Natural killer cell (primary cell): ENCODE measurements at regions not wholly inside any gene's neighbourhood (a gene's known extent, or its start where the extent isn't known, plus 50 kb on each side); places are given as distances from the start of the nearest gene placed in this dataset.

Source experiments
- ATAC-seq, 3 donors: fragments of 150-1000 bp in 2 of 3; fragments of 200-7000 bp in 1 of 3; cut with Tn5 transposase; 1 replicate in 1 of 3; 2 replicates in 2 of 3; pipeline ENCODE4 v1.10.0; 2021; ENCODE audit warnings: mild to moderate bottlenecking in 2 of 3, moderate library complexity in 2 of 3
- DNase-seq, 2 donors: peaks; one replicate each; pipeline versions ENCODE4 v3.0.0 to v3.0.0-alpha.2; 2013 to 2021; ENCODE audit warnings: mixed read lengths in 1 of 2
- H3K27ac ChIP-seq: one replicate; pipeline ENCODE4 v1.5.1; 2013; ENCODE audit warnings: mild to moderate bottlenecking, low read length
- H3K27me3 ChIP-seq: one replicate; pipeline ENCODE4 v1.6.1; 2013; ENCODE audit warnings: low read length; ENCODE audit not compliant: control insufficient read depth, insufficient read depth
- H3K36me3 ChIP-seq: one replicate; pipeline ENCODE4 v1.6.1; 2013; ENCODE audit warnings: low read length; ENCODE audit not compliant: control insufficient read depth, insufficient read depth
- H3K4me1 ChIP-seq: one replicate; pipeline ENCODE4 v1.6.1; 2013; ENCODE audit warnings: low read length; ENCODE audit not compliant: control insufficient read depth, insufficient read depth
- H3K4me3 ChIP-seq: one replicate; pipeline ENCODE4 v1.5.1; 2013; ENCODE audit warnings: low read length
- H3K9me3 ChIP-seq: one replicate; pipeline ENCODE4 v1.6.1; 2013; ENCODE audit warnings: low read length; ENCODE audit not compliant: control insufficient read depth, insufficient read depth
- H3K27ac Mint-ChIP-seq, 2 donors: one replicate each; pipeline ENCODE4 v1.8.0; 2022; ENCODE audit warnings: mild to moderate bottlenecking in 2 of 2, mixed read lengths in 2 of 2, moderate library complexity in 1 of 2
- H3K27me3 Mint-ChIP-seq, 2 donors: one replicate each; pipeline ENCODE4 v1.8.0; 2022; ENCODE audit warnings: low read depth in 2 of 2, mixed read lengths in 2 of 2
- H3K36me3 Mint-ChIP-seq: one replicate; pipeline ENCODE4 v1.8.0; 2022; ENCODE audit warnings: mixed read lengths
- H3K4me1 Mint-ChIP-seq, 2 donors: one replicate each; pipeline ENCODE4 v1.8.0; 2022; ENCODE audit warnings: mixed read lengths in 2 of 2
- H3K4me3 Mint-ChIP-seq: one replicate; pipeline ENCODE4 v1.8.0; 2022; ENCODE audit warnings: mild to moderate bottlenecking, moderate library complexity, mixed read lengths
- H3K9me3 Mint-ChIP-seq, 2 donors: one replicate each; pipeline ENCODE4 v1.8.0; 2022; ENCODE audit warnings: mixed read lengths in 2 of 2
- WGBS: methylation state at CpG from one replicate; pipeline ENCODE4 v1.1.7; 2013; ENCODE audit warnings: missing lambda C conversion rate; ENCODE audit not compliant: insufficient coverage; 5-methylcytosine and 5-hydroxymethylcytosine counted together
- intact Hi-C: fragments of 100-400 bp; cut with micrococcal nuclease; formaldehyde crosslinking; loops from one replicate; pipeline ENCODE4 v1.14.2; 2022
- TF ChIP-seq, protein P1 (sequence below): fragments of 200-600 bp; IDR thresholded peaks from one replicate; pipeline ENCODE4 v1.8.0; 2022; ENCODE audit warnings: antibody characterized with exemption

DNA sequence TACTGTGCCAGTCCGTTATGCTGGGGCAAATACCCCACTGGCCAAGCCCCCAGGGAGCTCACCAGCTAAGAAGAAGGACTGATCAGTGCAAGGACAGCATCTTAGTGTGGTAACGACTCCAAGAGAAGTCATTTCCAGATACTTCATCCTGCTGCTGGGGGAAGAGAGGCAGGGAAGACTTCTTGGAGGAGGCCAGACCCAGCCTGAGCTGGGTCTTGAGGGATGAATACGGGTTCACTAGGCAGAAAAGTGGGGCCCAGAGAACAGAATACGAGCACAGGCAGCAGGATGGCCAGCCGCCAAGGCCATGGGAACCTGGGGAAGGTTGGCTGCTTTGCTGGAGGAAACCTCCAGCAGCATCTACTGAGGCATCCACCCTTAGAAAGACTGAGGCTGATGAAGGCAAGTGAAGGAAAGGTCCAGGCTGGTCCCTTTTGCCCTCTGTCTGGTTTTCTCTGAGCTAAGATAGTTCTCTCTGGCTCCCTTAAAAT, 84.1 kb downstream of the GLI2 start:
- H3K36me3 ChIP-seq = no peaks in the 10 kb centered on the region
- intact Hi-C loops = no loop called here
- Mint-ChIP-seq H3K27ac (no peak overlapping the region), H3K36me3 (no peaks in the 10 kb centered on the region), H3K4me3 (no peak overlapping the region), H3K9me3 (no peaks in the 10 kb centered on the region), H3K27me3 (peaks cover 0 to 3% of the 10 kb centered on the region in 2 donors), H3K4me1 (no peaks in the 10 kb centered on the region)
- TF ChIP-seq, protein P1, sequence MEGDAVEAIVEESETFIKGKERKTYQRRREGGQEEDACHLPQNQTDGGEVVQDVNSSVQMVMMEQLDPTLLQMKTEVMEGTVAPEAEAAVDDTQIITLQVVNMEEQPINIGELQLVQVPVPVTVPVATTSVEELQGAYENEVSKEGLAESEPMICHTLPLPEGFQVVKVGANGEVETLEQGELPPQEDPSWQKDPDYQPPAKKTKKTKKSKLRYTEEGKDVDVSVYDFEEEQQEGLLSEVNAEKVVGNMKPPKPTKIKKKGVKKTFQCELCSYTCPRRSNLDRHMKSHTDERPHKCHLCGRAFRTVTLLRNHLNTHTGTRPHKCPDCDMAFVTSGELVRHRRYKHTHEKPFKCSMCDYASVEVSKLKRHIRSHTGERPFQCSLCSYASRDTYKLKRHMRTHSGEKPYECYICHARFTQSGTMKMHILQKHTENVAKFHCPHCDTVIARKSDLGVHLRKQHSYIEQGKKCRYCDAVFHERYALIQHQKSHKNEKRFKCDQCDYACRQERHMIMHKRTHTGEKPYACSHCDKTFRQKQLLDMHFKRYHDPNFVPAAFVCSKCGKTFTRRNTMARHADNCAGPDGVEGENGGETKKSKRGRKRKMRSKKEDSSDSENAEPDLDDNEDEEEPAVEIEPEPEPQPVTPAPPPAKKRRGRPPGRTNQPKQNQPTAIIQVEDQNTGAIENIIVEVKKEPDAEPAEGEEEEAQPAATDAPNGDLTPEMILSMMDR = no peak
- no peaks in the 10 kb centered on the region for H3K27me3 ChIP-seq
- no peak for DNase-seq
- ATAC-seq = no peak
- 83% methylated on average over 5 of the region's 5 CpGs for WGBS
- H3K4me1 ChIP-seq = no peaks in the 10 kb centered on the region
- no peak overlapping the region for H3K27ac ChIP-seq
- H3K4me3 ChIP-seq = no peak overlapping the region
- H3K9me3 ChIP-seq = no peaks in the 10 kb centered on the region

DNA sequence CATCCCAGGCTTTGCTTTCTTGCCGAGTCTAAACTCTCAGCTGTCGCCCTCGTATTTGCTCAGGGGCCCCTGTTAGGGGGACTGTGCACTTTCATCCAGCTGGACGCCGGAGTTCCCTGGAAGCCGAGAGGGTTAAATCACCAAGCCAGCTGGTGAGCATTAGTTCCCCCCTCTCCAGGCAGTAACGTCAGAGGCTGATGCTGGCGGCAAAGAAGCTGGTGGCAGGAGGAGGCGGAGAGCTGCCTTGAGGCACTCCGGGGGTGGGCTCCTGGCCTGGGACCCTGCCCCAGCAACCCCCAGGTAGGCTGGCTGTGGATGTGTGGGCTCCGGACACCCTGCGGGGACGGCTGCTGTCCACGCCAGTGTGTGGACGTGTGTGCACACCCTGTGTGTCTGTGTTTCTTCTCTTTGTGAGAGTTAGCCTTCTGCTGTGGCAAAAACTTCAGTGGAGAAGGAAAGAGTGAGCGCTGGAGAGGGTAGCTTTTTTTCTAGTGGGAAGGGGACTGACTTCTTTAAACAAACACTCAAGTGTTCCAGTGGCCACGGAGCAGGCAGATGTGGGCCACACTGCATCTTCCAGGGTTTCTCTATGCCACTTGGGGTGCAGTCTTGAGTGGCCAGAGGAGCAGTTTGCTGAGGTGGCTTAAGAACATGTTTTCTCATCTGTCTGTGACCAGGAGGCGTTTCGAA, 84.7 kb downstream of the GLI2 start:
- Histone ChIP-seq H3K27ac (no peak overlapping the region), H3K9me3 (no peaks in the 10 kb centered on the region), H3K4me3 (no peak overlapping the region), H3K36me3 (no peaks in the 10 kb centered on the region), H3K27me3 (no peaks in the 10 kb centered on the region), H3K4me1 (no peaks in the 10 kb centered on the region)
- Mint-ChIP-seq H3K36me3 (no peaks in the 10 kb centered on the region), H3K27ac (no peak overlapping the region), H3K4me1 (no peaks in the 10 kb centered on the region), H3K4me3 (no peak overlapping the region), H3K9me3 (no peaks in the 10 kb centered on the region), H3K27me3 (peaks cover 0 to 3% of the 10 kb centered on the region in 2 donors)
- 75% methylated on average over 19 of the region's 19 CpGs for WGBS
- TF ChIP-seq, protein P1 = no peak
- intact Hi-C loops = no loop called here
- no peak for ATAC-seq
- DNase-seq = no peak

DNA sequence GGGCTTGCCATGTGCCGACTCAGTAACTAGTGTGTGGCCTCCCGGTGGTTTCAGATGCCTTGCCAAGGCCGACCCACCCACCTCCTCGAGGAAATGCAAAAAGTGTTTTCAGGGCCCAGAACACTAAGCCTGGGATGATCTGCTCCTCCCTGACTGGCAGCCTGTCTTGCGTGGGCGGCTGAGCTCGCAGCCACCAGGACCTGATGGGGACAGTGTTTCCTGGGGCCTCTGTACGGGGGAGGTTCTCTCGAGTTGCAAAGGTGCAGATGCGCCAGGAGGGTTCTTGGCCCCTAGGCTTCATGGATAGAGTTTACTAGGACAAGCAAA, 85.2 kb downstream of the GLI2 start:
- no peak for DNase-seq
- ATAC-seq = no peak
- intact Hi-C loops = no loop called here
- Histone ChIP-seq H3K4me3 (no peak overlapping the region), H3K27ac (no peak overlapping the region), H3K36me3 (no peaks in the 10 kb centered on the region), H3K9me3 (no peaks in the 10 kb centered on the region), H3K27me3 (no peaks in the 10 kb centered on the region), H3K4me1 (no peaks in the 10 kb centered on the region)
- H3K27ac Mint-ChIP-seq = no peak overlapping the region
- H3K9me3 Mint-ChIP-seq = no peaks in the 10 kb centered on the region
- WGBS = 50% methylated on average over 10 of the region's 10 CpGs
- TF ChIP-seq, protein P1 = no peak
- peaks cover 0 to 3% of the 10 kb centered on the region in 2 donors for H3K27me3 Mint-ChIP-seq
- no peak overlapping the region for H3K4me3 Mint-ChIP-seq
- H3K4me1 Mint-ChIP-seq = no peaks in the 10 kb centered on the region
- no peaks in the 10 kb centered on the region for H3K36me3 Mint-ChIP-seq
